ENCODE measurements at regions not wholly inside any gene's neighbourhood (a gene's known extent, or its start where the extent isn't known, plus 50 kb on each side); places are given as distances from the start of the nearest gene placed in this dataset.

DNA sequence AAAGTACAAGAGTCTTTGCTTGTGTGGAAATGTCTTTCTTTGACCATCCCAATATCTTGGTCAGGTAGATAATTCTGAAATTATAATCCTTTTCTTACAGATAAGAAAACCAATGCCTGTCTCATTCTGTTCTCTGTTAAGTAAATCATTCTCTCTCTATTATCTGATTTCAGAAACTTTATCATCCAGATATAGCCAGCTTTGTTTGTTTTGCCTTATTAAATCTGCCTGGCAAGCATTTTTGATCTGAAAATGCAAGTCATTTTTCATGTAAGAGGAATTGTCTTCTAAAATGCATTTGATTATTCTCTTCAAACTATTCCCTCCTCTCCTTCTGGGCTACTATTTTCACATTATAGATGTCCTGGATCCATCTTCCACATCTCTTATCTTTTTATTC, 625.5 kb downstream of the CCDC171 start:
- no peaks in the 10 kb centered on the region for H3K9me3 ChIP-seq (ENCODE audit: control insufficient read depth, low read length)
- H3K27me3 ChIP-seq (ENCODE audit: control insufficient read depth, insufficient read depth, low read length, poor library complexity, severe bottlenecking), result no peaks in the 10 kb centered on the region
- no peaks in the 10 kb centered on the region for H3K4me1 ChIP-seq (ENCODE audit: control insufficient read depth, insufficient read depth, low read length)
- no peak overlapping the region for H3K4me3 ChIP-seq (ENCODE audit: insufficient read depth, low read depth, low read length)
- no peaks in the 10 kb centered on the region for H3K36me3 ChIP-seq (ENCODE audit: control insufficient read depth, insufficient read depth, low read length)
- H3K27ac ChIP-seq (ENCODE audit: insufficient read depth, low read depth, low read length, poor library complexity, severe bottlenecking), result no peak overlapping the region

DNA sequence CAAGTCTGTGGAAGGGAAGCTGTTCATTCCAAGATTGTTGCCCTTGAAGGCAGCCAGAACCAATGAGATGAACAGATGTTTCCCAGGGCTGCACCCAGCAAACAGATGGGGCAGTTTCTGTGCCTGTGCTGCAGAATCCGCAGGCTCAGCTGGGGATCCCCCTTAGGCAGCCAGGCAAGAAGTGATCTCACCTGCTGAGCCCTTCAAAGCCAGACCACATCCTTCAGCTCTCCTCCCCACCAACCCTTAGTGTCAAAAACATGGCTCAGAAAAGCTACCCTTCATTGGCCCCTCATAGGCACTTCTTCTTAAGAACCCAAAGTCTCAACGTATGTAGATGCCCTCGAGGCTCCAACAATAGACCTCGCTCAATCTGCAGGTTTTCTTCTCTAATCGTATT, 626.7 kb downstream of the CCDC171 start:
- H3K36me3 ChIP-seq (ENCODE audit: control insufficient read depth, insufficient read depth, low read length), result no peaks in the 10 kb centered on the region
- WGBS, 2 experiments, result 86 to 91% methylated on average over 5 of the region's 5 CpGs
- H3K4me3 ChIP-seq (ENCODE audit: insufficient read depth, low read depth, low read length), result no peak overlapping the region
- no peaks in the 10 kb centered on the region for H3K9me3 ChIP-seq (ENCODE audit: control insufficient read depth, low read length)
- H3K27ac ChIP-seq (ENCODE audit: insufficient read depth, low read depth, low read length, poor library complexity, severe bottlenecking), result no peak overlapping the region
- H3K27me3 ChIP-seq (ENCODE audit: control insufficient read depth, insufficient read depth, low read length, poor library complexity, severe bottlenecking), result no peaks in the 10 kb centered on the region
- H3K4me1 ChIP-seq (ENCODE audit: control insufficient read depth, insufficient read depth, low read length), result no peaks in the 10 kb centered on the region

DNA sequence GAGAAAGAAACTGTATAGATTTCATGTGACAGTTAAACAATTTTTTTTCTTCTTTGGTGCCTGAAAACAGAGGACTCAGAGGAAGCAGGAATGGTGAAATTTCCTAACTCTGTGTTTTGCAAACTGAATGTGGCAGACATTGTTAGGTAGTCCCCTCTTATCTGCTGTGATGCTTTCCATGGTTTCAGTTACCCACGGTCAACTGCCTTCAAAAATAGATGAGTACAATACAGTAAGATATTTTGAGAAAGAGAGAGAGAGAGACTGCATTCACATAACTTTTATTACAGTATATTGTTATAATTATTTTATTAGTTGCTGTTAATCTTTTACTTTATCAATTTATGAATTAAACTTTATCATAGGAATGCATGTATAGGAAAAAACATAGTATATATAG, 627.2 kb downstream of the CCDC171 start:
- Histone ChIP-seq H3K36me3 (ENCODE audit: control insufficient read depth, insufficient read depth, low read length) (no peaks in the 10 kb centered on the region), H3K9me3 (ENCODE audit: control insufficient read depth, low read length) (no peaks in the 10 kb centered on the region), H3K4me1 (ENCODE audit: control insufficient read depth, insufficient read depth, low read length) (no peaks in the 10 kb centered on the region), H3K27ac (ENCODE audit: insufficient read depth, low read depth, low read length, poor library complexity, severe bottlenecking) (no peak overlapping the region), H3K4me3 (ENCODE audit: insufficient read depth, low read depth, low read length) (no peak overlapping the region), H3K27me3 (ENCODE audit: control insufficient read depth, insufficient read depth, low read length, poor library complexity, severe bottlenecking) (no peaks in the 10 kb centered on the region)
- 88% methylated on average over 1 of the region's 1 CpG; no CpG with 5 or more reads in 1 of the 2 experiments for WGBS, 2 experiments

GRCh38 chr9:16180546-16180945, 627.7 kb downstream of the CCDC171 start:
- Histone ChIP-seq H3K27ac (ENCODE audit: insufficient read depth, low read depth, low read length, poor library complexity, severe bottlenecking) (no peak overlapping the region), H3K36me3 (ENCODE audit: control insufficient read depth, insufficient read depth, low read length) (no peaks in the 10 kb centered on the region), H3K27me3 (ENCODE audit: control insufficient read depth, insufficient read depth, low read length, poor library complexity, severe bottlenecking) (no peaks in the 10 kb centered on the region), H3K4me1 (ENCODE audit: control insufficient read depth, insufficient read depth, low read length) (no peaks in the 10 kb centered on the region), H3K9me3 (ENCODE audit: control insufficient read depth, low read length) (no peaks in the 10 kb centered on the region), H3K4me3 (ENCODE audit: insufficient read depth, low read depth, low read length) (no peak overlapping the region)
- 79 to 90% methylated on average over 2 of the region's 2 CpGs for WGBS, 2 experiments

GRCh38 chr9:16181539-16181938, 628.7 kb downstream of the CCDC171 start:
- H3K4me3 ChIP-seq (ENCODE audit: insufficient read depth, low read depth, low read length), result no peak overlapping the region
- H3K4me1 ChIP-seq (ENCODE audit: control insufficient read depth, insufficient read depth, low read length), result no peaks in the 10 kb centered on the region
- no peak overlapping the region for H3K27ac ChIP-seq (ENCODE audit: insufficient read depth, low read depth, low read length, poor library complexity, severe bottlenecking)
- WGBS, 2 experiments, result 97 to 100% methylated on average over 2 to 3 of the region's 3 CpGs
- no peaks in the 10 kb centered on the region for H3K36me3 ChIP-seq (ENCODE audit: control insufficient read depth, insufficient read depth, low read length)
- H3K9me3 ChIP-seq (ENCODE audit: control insufficient read depth, low read length), result no peaks in the 10 kb centered on the region
- H3K27me3 ChIP-seq (ENCODE audit: control insufficient read depth, insufficient read depth, low read length, poor library complexity, severe bottlenecking), result no peaks in the 10 kb centered on the region

GRCh38 chr9:16182784-16183183, 629.9 kb downstream of the CCDC171 start:
- no peak overlapping the region for H3K27ac ChIP-seq (ENCODE audit: insufficient read depth, low read depth, low read length, poor library complexity, severe bottlenecking)
- no peaks in the 10 kb centered on the region for H3K36me3 ChIP-seq (ENCODE audit: control insufficient read depth, insufficient read depth, low read length)
- H3K27me3 ChIP-seq (ENCODE audit: control insufficient read depth, insufficient read depth, low read length, poor library complexity, severe bottlenecking), result no peaks in the 10 kb centered on the region
- no peak overlapping the region for H3K4me3 ChIP-seq (ENCODE audit: insufficient read depth, low read depth, low read length)
- H3K9me3 ChIP-seq (ENCODE audit: control insufficient read depth, low read length), result no peaks in the 10 kb centered on the region
- no peaks in the 10 kb centered on the region for H3K4me1 ChIP-seq (ENCODE audit: control insufficient read depth, insufficient read depth, low read length)
- 94 to 96% methylated on average over 6 of the region's 6 CpGs for WGBS, 2 experiments

- H3K9me3 ChIP-seq (ENCODE audit: control insufficient read depth, low read length), result no peaks in the 10 kb centered on the region
- no peak overlapping the region for H3K4me3 ChIP-seq (ENCODE audit: insufficient read depth, low read depth, low read length)
- no peaks in the 10 kb centered on the region for H3K36me3 ChIP-seq (ENCODE audit: control insufficient read depth, insufficient read depth, low read length)
- WGBS, 2 experiments, result 96 to 97% methylated on average over 3 to 4 of the region's 4 CpGs
- H3K27me3 ChIP-seq (ENCODE audit: control insufficient read depth, insufficient read depth, low read length, poor library complexity, severe bottlenecking), result no peaks in the 10 kb centered on the region
- no peaks in the 10 kb centered on the region for H3K4me1 ChIP-seq (ENCODE audit: control insufficient read depth, insufficient read depth, low read length)
- no peak overlapping the region for H3K27ac ChIP-seq (ENCODE audit: insufficient read depth, low read depth, low read length, poor library complexity, severe bottlenecking)
These were observed 632.3 kb downstream of the CCDC171 start for GRCh38 chr9:16184964-16185646.

DNA sequence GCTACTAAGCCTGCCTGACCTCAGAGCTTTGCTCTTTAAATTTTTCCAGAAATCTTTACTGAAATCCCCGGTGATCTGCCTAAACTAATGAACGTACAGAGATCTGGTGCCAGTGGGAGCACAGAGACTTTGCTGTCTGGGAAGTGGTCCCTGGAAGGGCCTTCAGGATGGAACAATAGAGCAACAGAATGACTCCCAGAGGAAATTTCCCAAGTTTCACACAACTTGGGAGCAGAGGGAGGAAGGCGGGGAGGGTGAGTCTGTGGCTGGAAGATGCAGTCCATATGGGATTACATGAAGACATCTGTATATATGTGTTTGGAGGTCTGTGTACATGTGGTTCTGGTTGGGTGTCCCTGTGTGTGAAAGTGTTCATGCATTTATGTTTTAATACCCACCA, 638.3 kb downstream of the CCDC171 start:
- no peak overlapping the region for H3K4me3 ChIP-seq (ENCODE audit: insufficient read depth, low read depth, low read length)
- no peak overlapping the region for H3K27ac ChIP-seq (ENCODE audit: insufficient read depth, low read depth, low read length, poor library complexity, severe bottlenecking)
- H3K27me3 ChIP-seq (ENCODE audit: control insufficient read depth, insufficient read depth, low read length, poor library complexity, severe bottlenecking), result no peaks in the 10 kb centered on the region
- H3K9me3 ChIP-seq (ENCODE audit: control insufficient read depth, low read length), result no peaks in the 10 kb centered on the region
- H3K36me3 ChIP-seq (ENCODE audit: control insufficient read depth, insufficient read depth, low read length), result no peaks in the 10 kb centered on the region
- H3K4me1 ChIP-seq (ENCODE audit: control insufficient read depth, insufficient read depth, low read length), result peaks cover 10% of the 10 kb centered on the region
- WGBS, 2 experiments, result 93 to 98% methylated on average over 3 of the region's 3 CpGs

- WGBS, 2 experiments, result 9 to 10% methylated on average over 14 of the region's 14 CpGs
- H3K9me3 ChIP-seq (ENCODE audit: control insufficient read depth, low read length), result no peaks in the 10 kb centered on the region
- H3K4me3 ChIP-seq (ENCODE audit: insufficient read depth, low read depth, low read length), result no peak overlapping the region
- H3K27me3 ChIP-seq (ENCODE audit: control insufficient read depth, insufficient read depth, low read length, poor library complexity, severe bottlenecking), result no peaks in the 10 kb centered on the region
- H3K4me1 ChIP-seq (ENCODE audit: control insufficient read depth, insufficient read depth, low read length), result peaks cover 10% of the 10 kb centered on the region
- no peaks in the 10 kb centered on the region for H3K36me3 ChIP-seq (ENCODE audit: control insufficient read depth, insufficient read depth, low read length)
- no peak overlapping the region for H3K27ac ChIP-seq (ENCODE audit: insufficient read depth, low read depth, low read length, poor library complexity, severe bottlenecking)
These were observed 639.0 kb downstream of the CCDC171 start for GRCh38 chr9:16191691-16192402.

GRCh38 chr9:16192403-16193017, 639.7 kb downstream of the CCDC171 start:
- Histone ChIP-seq H3K9me3 (ENCODE audit: control insufficient read depth, low read length) (no peaks in the 10 kb centered on the region), H3K27ac (ENCODE audit: insufficient read depth, low read depth, low read length, poor library complexity, severe bottlenecking) (no peak overlapping the region), H3K4me1 (ENCODE audit: control insufficient read depth, insufficient read depth, low read length) (peaks cover 10% of the 10 kb centered on the region), H3K36me3 (ENCODE audit: control insufficient read depth, insufficient read depth, low read length) (no peaks in the 10 kb centered on the region), H3K27me3 (ENCODE audit: control insufficient read depth, insufficient read depth, low read length, poor library complexity, severe bottlenecking) (no peaks in the 10 kb centered on the region), H3K4me3 (ENCODE audit: insufficient read depth, low read depth, low read length) (no peak overlapping the region)
- WGBS, 2 experiments, result 16 to 30% methylated on average over 5 to 6 of the region's 6 CpGs

Data from ectodermal cell (in vitro differentiated cells).